LNCaP clone FGC (cell line): ENCODE measurements at regions not wholly inside any gene's neighbourhood (a gene's known extent, or its start where the extent isn't known, plus 50 kb on each side); places are given as distances from the start of the nearest gene placed in this dataset.
A peak's percentile ranks its signal among the peaks of the same experiment; 100 is the strongest.

Experiments
- DNase-seq: peaks from one replicate; pipeline ENCODE4 v3.0.0-alpha.2; 2011; ENCODE audit warnings: low read depth
- H3K4me3 ChIP-seq: 2 replicates; pipeline ENCODE4 v1.5.1; 2011; ENCODE audit warnings: mild to moderate bottlenecking, low read depth, low read length, control low read depth
- TF ChIP-seq, protein P1 (sequence below): IDR thresholded peaks from 2 replicates; pipeline ENCODE4 v1.5.1; 2012; ENCODE audit warnings: mild to moderate bottlenecking; ENCODE audit not compliant: control insufficient read depth, insufficient read depth; ENCODE audit errors: extremely low read depth

- TF ChIP-seq, protein P1, sequence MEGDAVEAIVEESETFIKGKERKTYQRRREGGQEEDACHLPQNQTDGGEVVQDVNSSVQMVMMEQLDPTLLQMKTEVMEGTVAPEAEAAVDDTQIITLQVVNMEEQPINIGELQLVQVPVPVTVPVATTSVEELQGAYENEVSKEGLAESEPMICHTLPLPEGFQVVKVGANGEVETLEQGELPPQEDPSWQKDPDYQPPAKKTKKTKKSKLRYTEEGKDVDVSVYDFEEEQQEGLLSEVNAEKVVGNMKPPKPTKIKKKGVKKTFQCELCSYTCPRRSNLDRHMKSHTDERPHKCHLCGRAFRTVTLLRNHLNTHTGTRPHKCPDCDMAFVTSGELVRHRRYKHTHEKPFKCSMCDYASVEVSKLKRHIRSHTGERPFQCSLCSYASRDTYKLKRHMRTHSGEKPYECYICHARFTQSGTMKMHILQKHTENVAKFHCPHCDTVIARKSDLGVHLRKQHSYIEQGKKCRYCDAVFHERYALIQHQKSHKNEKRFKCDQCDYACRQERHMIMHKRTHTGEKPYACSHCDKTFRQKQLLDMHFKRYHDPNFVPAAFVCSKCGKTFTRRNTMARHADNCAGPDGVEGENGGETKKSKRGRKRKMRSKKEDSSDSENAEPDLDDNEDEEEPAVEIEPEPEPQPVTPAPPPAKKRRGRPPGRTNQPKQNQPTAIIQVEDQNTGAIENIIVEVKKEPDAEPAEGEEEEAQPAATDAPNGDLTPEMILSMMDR: no peak
- no peak for DNase-seq
- H3K4me3 ChIP-seq: no peak overlapping the region
These were observed 203.7 kb downstream of the GLRX3 start for GRCh38 chr10:130339911-130340310.

GRCh38 chr10:130340816-130341215 lies 204.6 kb downstream of the GLRX3 start:
- TF ChIP-seq, protein P1: no peak
- no peak for DNase-seq

GRCh38 chr10:130341356-130341755 lies 205.2 kb downstream of the GLRX3 start:
- TF ChIP-seq, protein P1: peak; percentile 86
- no peak overlapping the region for H3K4me3 ChIP-seq
- DNase-seq: no peak

More at GRCh38 chr10:130340816-130341215, 204.6 kb downstream of the GLRX3 start:
- H3K4me3 ChIP-seq: no peak overlapping the region

DNA sequence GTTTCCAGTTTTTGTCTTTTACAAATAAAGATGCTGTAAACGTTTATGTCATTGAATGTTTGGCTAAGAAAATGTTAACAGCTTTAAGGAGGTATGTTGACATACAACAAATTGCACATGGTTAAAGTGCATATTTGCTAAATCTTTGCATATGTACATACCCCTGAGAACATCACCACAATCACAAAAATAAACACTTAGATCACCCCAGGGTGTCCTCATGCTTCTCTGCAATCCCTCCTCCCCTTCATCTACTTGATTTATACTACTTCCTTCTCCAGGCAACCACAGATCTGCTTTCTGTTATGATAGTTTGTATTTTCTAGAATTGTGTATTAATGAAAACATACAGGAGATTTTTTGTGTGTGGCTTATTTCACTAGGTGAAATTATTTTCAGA lies 209.5 kb downstream of the GLRX3 start:
- no peak overlapping the region for H3K4me3 ChIP-seq
- DNase-seq: peak; percentile 83
- TF ChIP-seq, protein P1: no peak

DNA sequence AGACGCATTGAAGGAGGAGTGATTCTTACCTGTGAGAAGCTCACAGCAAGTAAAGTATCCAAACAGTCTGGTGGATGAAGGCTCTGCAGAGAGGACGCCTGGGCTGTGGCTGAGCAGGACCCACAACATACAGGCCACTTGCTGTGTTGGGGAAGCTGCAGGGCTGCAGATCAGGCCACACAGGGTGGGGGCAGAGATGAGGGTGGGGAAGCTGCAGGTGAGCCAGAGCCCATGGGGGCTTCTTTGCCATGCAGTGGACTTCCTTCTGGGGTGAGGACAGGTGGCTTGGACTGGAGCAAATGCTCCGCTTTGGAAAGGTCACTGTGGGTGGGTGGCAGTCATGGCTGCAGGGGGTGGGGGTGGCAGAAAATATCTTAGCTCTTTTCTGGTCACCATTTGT lies 214.8 kb downstream of the GLRX3 start:
- TF ChIP-seq, protein P1: no peak
- no peak for DNase-seq
- H3K4me3 ChIP-seq: no peak overlapping the region

DNA sequence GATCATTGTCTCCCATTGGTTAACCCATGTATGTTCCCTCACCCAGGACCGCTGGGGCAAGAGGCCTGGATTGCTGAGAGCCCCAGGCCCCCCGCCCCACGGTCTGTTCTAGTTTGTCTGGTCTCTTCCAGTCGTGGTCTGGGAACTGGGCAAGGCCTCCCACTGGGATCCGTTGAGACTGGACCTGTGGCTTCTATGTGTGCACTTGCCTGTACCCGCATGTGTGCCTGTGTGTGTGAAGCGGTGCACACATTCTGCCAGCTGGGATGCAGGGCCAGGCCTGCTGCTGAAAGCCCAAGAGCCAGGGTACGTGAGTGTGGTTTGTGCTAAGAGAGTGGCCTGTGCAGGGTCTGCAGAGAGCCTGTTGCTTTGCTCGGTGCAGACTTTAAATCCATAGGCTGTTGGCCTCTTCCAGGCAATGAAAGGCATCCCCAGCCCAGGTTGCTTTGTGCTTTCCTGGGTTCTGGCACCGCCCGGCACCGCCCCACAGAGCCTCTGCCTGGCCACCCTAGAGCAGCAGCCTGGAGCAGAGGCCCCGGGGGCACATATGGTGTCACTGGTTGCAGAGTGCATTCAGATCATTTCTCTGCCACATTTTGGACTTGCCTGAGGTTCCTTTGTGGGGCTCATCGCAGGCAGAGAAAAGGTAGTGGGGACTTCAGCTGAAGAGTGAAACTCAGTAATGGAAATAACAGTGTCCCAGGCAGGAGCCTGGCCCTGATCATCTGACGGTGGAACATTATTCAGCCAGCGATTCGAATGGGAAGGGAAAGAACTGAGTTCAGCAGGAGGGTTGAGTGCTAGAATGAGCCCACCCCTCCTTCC lies 215.5 kb downstream of the GLRX3 start:
- TF ChIP-seq, protein P1: no peak
- no peak overlapping the region for H3K4me3 ChIP-seq
- no peak for DNase-seq

GRCh38 chr10:130352291-130352645 lies 216.1 kb downstream of the GLRX3 start:
- DNase-seq: no peak
- TF ChIP-seq, protein P1: peak; percentile 14; the same call in 1 of the 2 replicates
- no peak overlapping the region for H3K4me3 ChIP-seq
